Astrocyte (in vitro differentiated cells and primary cell): ENCODE measurements at regions not wholly inside any gene's neighbourhood (a gene's known extent, or its start where the extent isn't known, plus 50 kb on each side); places are given as distances from the start of the nearest gene placed in this dataset.

ENCODE experiments used
- EZH2 ChIP-seq: IDR thresholded peaks from 2 replicates; pipeline ENCODE4 v1.6.1; 2012; ENCODE audit warnings: mild to moderate bottlenecking, low read length, inconsistent platforms; ENCODE audit not compliant: insufficient read depth
- TF ChIP-seq, protein P1 (sequence below): IDR thresholded peaks from 2 replicates; pipeline ENCODE4 v1.5.1; 2011; ENCODE audit warnings: low read depth, mild to moderate bottlenecking, inconsistent platforms, low read length, moderate library complexity; ENCODE audit not compliant: insufficient read depth

DNA sequence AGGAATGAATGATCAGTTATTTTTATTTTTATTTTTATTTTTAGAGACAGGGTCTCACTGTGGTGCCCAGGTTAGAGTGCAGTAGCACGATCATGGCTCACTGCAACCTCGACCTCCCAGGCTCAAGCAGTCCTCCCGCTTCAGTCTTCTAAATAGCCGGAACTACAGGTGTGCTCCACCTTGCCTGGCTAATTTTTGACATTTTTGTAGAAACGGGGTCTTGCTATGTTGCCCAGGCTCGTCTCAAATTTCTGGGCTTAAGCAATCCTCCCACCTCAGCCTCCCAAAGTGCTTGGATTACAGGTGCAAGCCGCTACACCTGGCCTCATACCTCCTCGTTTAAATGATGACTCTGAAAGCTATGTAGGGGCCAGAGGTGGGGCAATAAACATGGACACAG, 706.0 kb downstream of the MED13L start:
- TF ChIP-seq, protein P1, sequence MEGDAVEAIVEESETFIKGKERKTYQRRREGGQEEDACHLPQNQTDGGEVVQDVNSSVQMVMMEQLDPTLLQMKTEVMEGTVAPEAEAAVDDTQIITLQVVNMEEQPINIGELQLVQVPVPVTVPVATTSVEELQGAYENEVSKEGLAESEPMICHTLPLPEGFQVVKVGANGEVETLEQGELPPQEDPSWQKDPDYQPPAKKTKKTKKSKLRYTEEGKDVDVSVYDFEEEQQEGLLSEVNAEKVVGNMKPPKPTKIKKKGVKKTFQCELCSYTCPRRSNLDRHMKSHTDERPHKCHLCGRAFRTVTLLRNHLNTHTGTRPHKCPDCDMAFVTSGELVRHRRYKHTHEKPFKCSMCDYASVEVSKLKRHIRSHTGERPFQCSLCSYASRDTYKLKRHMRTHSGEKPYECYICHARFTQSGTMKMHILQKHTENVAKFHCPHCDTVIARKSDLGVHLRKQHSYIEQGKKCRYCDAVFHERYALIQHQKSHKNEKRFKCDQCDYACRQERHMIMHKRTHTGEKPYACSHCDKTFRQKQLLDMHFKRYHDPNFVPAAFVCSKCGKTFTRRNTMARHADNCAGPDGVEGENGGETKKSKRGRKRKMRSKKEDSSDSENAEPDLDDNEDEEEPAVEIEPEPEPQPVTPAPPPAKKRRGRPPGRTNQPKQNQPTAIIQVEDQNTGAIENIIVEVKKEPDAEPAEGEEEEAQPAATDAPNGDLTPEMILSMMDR, result no peak
- no peak for TF ChIP-seq EZH2
